ENCODE measurements at regions not wholly inside any gene's neighbourhood (a gene's known extent, or its start where the extent isn't known, plus 50 kb on each side); places are given as distances from the start of the nearest gene placed in this dataset.

GRCh38 chr6:91716361-91716760 lies 1129.5 kb upstream of the MAP3K7 start:
- no peaks in the 10 kb centered on the region for H3K27me3 ChIP-seq (replicated peaks; ENCODE audit: control insufficient read depth, insufficient read depth, low read length)
- no peak overlapping the region for H3K4me3 ChIP-seq (replicated peaks; ENCODE audit: low read depth, low read length)
- DNase-seq (ENCODE audit: extremely low read depth, insufficient read length) = no peak
- no peak for TF ChIP-seq CTCF (IDR thresholded peaks at IDR 0.05; ENCODE audit: insufficient read depth, low read length, poor library complexity, severe bottlenecking)
- H3K36me3 ChIP-seq (ENCODE audit: control insufficient read depth, insufficient read depth, low read length) = no peaks in the 10 kb centered on the region

GRCh38 chr6:91715171-91715805 lies 1128.4 kb upstream of the MAP3K7 start:
- no peak for TF ChIP-seq CTCF (IDR thresholded peaks at IDR 0.05; ENCODE audit: insufficient read depth, low read length, poor library complexity, severe bottlenecking)
- Histone ChIP-seq H3K27me3 (replicated peaks; ENCODE audit: control insufficient read depth, insufficient read depth, low read length) (no peaks in the 10 kb centered on the region), H3K4me3 (replicated peaks; ENCODE audit: low read depth, low read length) (no peak overlapping the region), H3K36me3 (ENCODE audit: control insufficient read depth, insufficient read depth, low read length) (no peaks in the 10 kb centered on the region)
- no peak for DNase-seq (ENCODE audit: extremely low read depth, insufficient read length)

- no peak overlapping the region for H3K4me3 ChIP-seq (replicated peaks; ENCODE audit: low read depth, low read length)
- TF ChIP-seq CTCF (IDR thresholded peaks at IDR 0.05; ENCODE audit: insufficient read depth, low read length, poor library complexity, severe bottlenecking) = no peak
- DNase-seq (ENCODE audit: extremely low read depth, insufficient read length) = no peak
- H3K36me3 ChIP-seq (ENCODE audit: control insufficient read depth, insufficient read depth, low read length) = no peaks in the 10 kb centered on the region
- no peaks in the 10 kb centered on the region for H3K27me3 ChIP-seq (replicated peaks; ENCODE audit: control insufficient read depth, insufficient read depth, low read length)
These were observed 1127.0 kb upstream of the MAP3K7 start for GRCh38 chr6:91713911-91714310.

- Histone ChIP-seq H3K27me3 (replicated peaks; ENCODE audit: control insufficient read depth, insufficient read depth, low read length) (no peaks in the 10 kb centered on the region), H3K4me3 (replicated peaks; ENCODE audit: low read depth, low read length) (no peak overlapping the region), H3K36me3 (ENCODE audit: control insufficient read depth, insufficient read depth, low read length) (no peaks in the 10 kb centered on the region)
- TF ChIP-seq CTCF (IDR thresholded peaks at IDR 0.05; ENCODE audit: insufficient read depth, low read length, poor library complexity, severe bottlenecking) = no peak
- DNase-seq (ENCODE audit: extremely low read depth, insufficient read length) = no peak
These were observed 1124.6 kb upstream of the MAP3K7 start for GRCh38 chr6:91711518-91711917.

- no peak for DNase-seq (ENCODE audit: extremely low read depth, insufficient read length)
- H3K27me3 ChIP-seq (replicated peaks; ENCODE audit: control insufficient read depth, insufficient read depth, low read length) = no peaks in the 10 kb centered on the region
- H3K4me3 ChIP-seq (replicated peaks; ENCODE audit: low read depth, low read length) = no peak overlapping the region
- H3K36me3 ChIP-seq (ENCODE audit: control insufficient read depth, insufficient read depth, low read length) = no peaks in the 10 kb centered on the region
- TF ChIP-seq CTCF (IDR thresholded peaks at IDR 0.05; ENCODE audit: insufficient read depth, low read length, poor library complexity, severe bottlenecking) = no peak
These were observed 1123.5 kb upstream of the MAP3K7 start for GRCh38 chr6:91710342-91710741.

GRCh38 chr6:91708534-91708933 lies 1121.7 kb upstream of the MAP3K7 start:
- no peak for DNase-seq (ENCODE audit: extremely low read depth, insufficient read length)
- TF ChIP-seq CTCF (IDR thresholded peaks at IDR 0.05; ENCODE audit: insufficient read depth, low read length, poor library complexity, severe bottlenecking) = no peak
- Histone ChIP-seq H3K36me3 (ENCODE audit: control insufficient read depth, insufficient read depth, low read length) (no peaks in the 10 kb centered on the region), H3K27me3 (replicated peaks; ENCODE audit: control insufficient read depth, insufficient read depth, low read length) (no peaks in the 10 kb centered on the region), H3K4me3 (replicated peaks; ENCODE audit: low read depth, low read length) (no peak overlapping the region)
